ENCODE measurements at regions not wholly inside any gene's neighbourhood (a gene's known extent, or its start where the extent isn't known, plus 50 kb on each side); places are given as distances from the start of the nearest gene placed in this dataset.

- H3F3A ChIP-seq (replicated peaks; ENCODE audit: low read depth), result no peaks in the 10 kb centered on the region
- Mint-ChIP-seq H3K9me3 (no peaks in the 10 kb centered on the region; the same call in 2 of the 3 replicates), H3K27me3 (ENCODE audit: insufficient read depth, low read depth, poor library complexity) (peaks cover 12% of the 10 kb centered on the region), H3K4me1 (peaks cover 5% of the 10 kb centered on the region; the same call in 1 of the 3 replicates), H3K36me3 (ENCODE audit: low read depth) (no peaks in the 10 kb centered on the region), H3K4me3 (no peak overlapping the region), H3K27ac (no peak overlapping the region)
- no peak overlapping the region for H2AFZ ChIP-seq
- no peaks in the 10 kb centered on the region for H3K9me2 ChIP-seq (ENCODE audit: insufficient read depth)
- H3K4me1 ChIP-seq (ENCODE audit: insufficient read depth), result no peaks in the 10 kb centered on the region
- TF ChIP-seq, protein P1, sequence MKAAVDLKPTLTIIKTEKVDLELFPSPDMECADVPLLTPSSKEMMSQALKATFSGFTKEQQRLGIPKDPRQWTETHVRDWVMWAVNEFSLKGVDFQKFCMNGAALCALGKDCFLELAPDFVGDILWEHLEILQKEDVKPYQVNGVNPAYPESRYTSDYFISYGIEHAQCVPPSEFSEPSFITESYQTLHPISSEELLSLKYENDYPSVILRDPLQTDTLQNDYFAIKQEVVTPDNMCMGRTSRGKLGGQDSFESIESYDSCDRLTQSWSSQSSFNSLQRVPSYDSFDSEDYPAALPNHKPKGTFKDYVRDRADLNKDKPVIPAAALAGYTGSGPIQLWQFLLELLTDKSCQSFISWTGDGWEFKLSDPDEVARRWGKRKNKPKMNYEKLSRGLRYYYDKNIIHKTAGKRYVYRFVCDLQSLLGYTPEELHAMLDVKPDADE (IDR thresholded peaks at IDR 0.05), result no peak
- TF ChIP-seq, protein P2, sequence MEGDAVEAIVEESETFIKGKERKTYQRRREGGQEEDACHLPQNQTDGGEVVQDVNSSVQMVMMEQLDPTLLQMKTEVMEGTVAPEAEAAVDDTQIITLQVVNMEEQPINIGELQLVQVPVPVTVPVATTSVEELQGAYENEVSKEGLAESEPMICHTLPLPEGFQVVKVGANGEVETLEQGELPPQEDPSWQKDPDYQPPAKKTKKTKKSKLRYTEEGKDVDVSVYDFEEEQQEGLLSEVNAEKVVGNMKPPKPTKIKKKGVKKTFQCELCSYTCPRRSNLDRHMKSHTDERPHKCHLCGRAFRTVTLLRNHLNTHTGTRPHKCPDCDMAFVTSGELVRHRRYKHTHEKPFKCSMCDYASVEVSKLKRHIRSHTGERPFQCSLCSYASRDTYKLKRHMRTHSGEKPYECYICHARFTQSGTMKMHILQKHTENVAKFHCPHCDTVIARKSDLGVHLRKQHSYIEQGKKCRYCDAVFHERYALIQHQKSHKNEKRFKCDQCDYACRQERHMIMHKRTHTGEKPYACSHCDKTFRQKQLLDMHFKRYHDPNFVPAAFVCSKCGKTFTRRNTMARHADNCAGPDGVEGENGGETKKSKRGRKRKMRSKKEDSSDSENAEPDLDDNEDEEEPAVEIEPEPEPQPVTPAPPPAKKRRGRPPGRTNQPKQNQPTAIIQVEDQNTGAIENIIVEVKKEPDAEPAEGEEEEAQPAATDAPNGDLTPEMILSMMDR (conservative IDR thresholded peaks at IDR 0.05; ENCODE audit: low read depth in 2 of 2), result no peak
- TF ChIP-seq EZH2phosphoT487 (IDR thresholded peaks at IDR 0.05; ENCODE audit: unreplicated experiment) (no peak), POLR2AphosphoS5 (IDR thresholded peaks at IDR 0.05; ENCODE audit: low read depth) (no peak)
- H3K27ac ChIP-seq (ENCODE audit: low read depth), result no peak overlapping the region
- DNase-seq (ENCODE audit: low spot score), result no peak
- no peaks in the 10 kb centered on the region for H3K36me3 ChIP-seq (ENCODE audit: insufficient read depth)
- H3K4me3 ChIP-seq, result no peak overlapping the region
- no peak for ATAC-seq
- H3K4me2 ChIP-seq, result no peak overlapping the region
- H4K20me1 ChIP-seq (replicated peaks; ENCODE audit: insufficient read depth), result no peaks in the 10 kb centered on the region
- no peaks in the 10 kb centered on the region for H3K27me3 ChIP-seq (ENCODE audit: insufficient read depth)
- no peaks in the 10 kb centered on the region for H3K79me2 ChIP-seq (replicated peaks; ENCODE audit: insufficient read depth)
These were observed 184.5 kb downstream of the CCT6B start for GRCh38 chr17:34776456-34777443.

GRCh38 chr17:34773036-34773435 is 188.2 kb downstream of the CCT6B start:
- Mint-ChIP-seq H3K27ac (no peak overlapping the region), H3K27me3 (ENCODE audit: insufficient read depth, low read depth, poor library complexity) (peaks cover 12% of the 10 kb centered on the region), H3K36me3 (ENCODE audit: low read depth) (no peaks in the 10 kb centered on the region), H3K4me3 (no peak overlapping the region), H3K4me1 (peaks cover 5% of the 10 kb centered on the region; the same call in 1 of the 3 replicates), H3K9me3 (no peaks in the 10 kb centered on the region)
- Histone ChIP-seq H3K4me2 (no peak overlapping the region), H3K79me2 (replicated peaks; ENCODE audit: insufficient read depth) (no peaks in the 10 kb centered on the region), H3K4me1 (ENCODE audit: insufficient read depth) (no peaks in the 10 kb centered on the region), H3K36me3 (ENCODE audit: insufficient read depth) (no peaks in the 10 kb centered on the region), H4K20me1 (replicated peaks; ENCODE audit: insufficient read depth) (no peaks in the 10 kb centered on the region), H3K27ac (ENCODE audit: low read depth) (no peak overlapping the region), H3K27me3 (ENCODE audit: insufficient read depth) (no peaks in the 10 kb centered on the region), H3K4me3 (no peak overlapping the region), H2AFZ (no peak overlapping the region), H3F3A (replicated peaks; ENCODE audit: low read depth) (no peaks in the 10 kb centered on the region), H3K9me2 (ENCODE audit: insufficient read depth) (no peaks in the 10 kb centered on the region)
- no peak for ATAC-seq
- DNase-seq (ENCODE audit: low spot score), result no peak
- TF ChIP-seq NANOG (IDR thresholded peaks at IDR 0.05; ENCODE audit: borderline replicate concordance) (no peak), STAT1 (IDR thresholded peaks at IDR 0.05; ENCODE audit: unreplicated experiment) (no peak), EZH2 (IDR thresholded peaks at IDR 0.05; ENCODE audit: low read depth, unreplicated experiment) (no peak), REST (IDR thresholded peaks at IDR 0.05; ENCODE audit: unreplicated experiment) (no peak)
- TF ChIP-seq, protein P1 (IDR thresholded peaks at IDR 0.05), result no peak
- TF ChIP-seq, protein P2 (conservative IDR thresholded peaks at IDR 0.05; ENCODE audit: low read depth in 2 of 2), result no peak
